Smooth muscle cell of the brain vasculature (primary cell): ENCODE measurements at regions not wholly inside any gene's neighbourhood (a gene's known extent, or its start where the extent isn't known, plus 50 kb on each side); places are given as distances from the start of the nearest gene placed in this dataset.
"Not testable (repeated sequence)": the region's sequence is repeated elsewhere in the genome, so short reads cannot be mapped to it uniquely, and the experiment has no call there.

ENCODE experiments used
- DNase-seq: peaks from one replicate; pipeline ENCODE4 v3.0.0-alpha.2; 2012; ENCODE audit warnings: low read depth, low spot score

DNA sequence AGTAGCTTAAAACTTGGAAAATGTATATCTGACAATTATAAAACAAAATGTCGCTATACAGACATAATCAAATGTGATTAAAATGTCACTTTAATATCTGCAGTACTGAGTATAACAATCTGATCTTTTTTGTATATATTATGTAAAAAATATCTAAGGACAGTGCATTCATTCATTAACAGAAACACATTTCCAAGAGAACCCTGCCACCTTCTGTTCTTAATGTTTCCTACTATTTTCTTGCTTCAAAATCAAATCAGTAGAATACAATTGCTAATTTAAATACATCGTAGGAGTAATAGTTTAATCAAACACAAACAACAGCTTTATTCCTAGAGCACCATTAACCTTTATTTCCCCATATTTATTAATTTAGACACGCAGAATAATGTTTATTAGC lies 142.6 kb upstream of the ST8SIA4 start:
- no peak for DNase-seq

DNA sequence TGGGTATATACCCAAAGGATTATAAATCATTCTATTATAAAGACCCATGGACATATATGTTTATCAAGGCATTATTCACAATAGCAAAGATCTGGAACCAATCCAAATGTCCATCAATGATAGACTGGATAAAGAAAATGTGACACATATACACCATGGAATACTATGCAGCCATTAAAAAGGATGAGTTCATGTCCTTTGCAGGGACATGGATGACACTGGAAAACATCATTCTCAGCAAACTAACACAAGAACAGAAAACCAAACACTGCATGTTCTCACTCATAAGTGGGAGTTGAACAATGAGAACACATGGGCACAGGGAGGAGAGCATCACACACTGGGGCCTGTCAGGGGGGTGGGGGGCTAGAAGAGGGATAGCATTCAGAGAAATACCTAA lies 136.9 kb upstream of the ST8SIA4 start:
- DNase-seq = not testable (repeated sequence)

DNA sequence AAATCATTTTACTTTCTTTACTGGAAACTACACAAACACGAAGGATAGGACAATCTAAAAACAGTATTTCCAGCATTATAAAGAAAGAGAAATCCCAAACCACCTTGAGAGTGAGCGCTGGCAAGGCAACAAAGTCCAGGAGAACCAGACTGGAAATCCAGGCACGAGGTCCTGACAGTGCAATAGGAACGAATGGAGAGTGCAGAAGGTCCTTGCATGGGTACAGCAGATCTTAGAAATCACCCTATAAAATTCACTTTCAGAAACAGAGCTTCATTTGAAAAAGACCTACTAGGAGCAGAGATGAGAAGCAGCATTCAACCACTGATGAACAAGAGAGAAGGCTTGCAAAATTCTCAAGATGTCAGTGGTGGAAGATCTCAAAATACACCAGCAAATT lies 133.7 kb upstream of the ST8SIA4 start:
- no peak for DNase-seq

DNA sequence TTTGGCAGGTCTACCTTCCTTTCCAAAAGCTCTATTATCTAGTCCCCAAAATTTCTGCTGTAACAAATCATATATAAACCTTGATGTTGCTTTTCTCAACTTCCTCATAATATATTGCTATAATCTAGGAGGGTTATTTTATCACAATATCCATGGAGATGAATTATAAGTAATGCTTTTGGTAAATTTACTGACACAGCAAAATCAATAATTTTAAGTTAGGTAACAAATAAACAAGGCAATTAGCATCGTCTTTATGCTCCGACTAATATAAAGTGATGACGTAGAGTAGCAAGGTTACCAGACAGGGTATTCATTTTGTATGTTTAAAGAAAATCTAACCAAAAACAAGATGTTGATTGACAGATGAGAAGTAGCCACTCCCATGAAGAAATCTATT lies 132.3 kb upstream of the ST8SIA4 start:
- DNase-seq = no peak

DNA sequence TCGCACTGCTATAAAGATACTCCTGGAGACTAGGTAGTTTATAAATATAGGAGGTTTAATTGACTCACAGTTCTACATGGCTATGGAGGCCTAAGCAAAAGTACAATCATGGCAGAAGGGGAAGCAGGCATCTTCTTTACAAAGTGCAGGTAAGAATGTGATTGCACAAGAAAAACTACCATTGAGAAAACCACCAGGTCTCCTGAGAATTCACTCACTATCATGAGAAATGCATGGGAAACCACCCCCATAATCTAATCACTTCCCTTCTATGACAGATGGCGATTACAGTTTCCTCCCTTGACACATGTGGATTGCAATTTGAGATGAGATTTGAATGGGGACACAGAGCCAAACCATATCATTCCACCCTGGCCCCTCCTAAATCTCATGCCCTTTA lies 121.2 kb upstream of the ST8SIA4 start:
- DNase-seq = no peak

DNA sequence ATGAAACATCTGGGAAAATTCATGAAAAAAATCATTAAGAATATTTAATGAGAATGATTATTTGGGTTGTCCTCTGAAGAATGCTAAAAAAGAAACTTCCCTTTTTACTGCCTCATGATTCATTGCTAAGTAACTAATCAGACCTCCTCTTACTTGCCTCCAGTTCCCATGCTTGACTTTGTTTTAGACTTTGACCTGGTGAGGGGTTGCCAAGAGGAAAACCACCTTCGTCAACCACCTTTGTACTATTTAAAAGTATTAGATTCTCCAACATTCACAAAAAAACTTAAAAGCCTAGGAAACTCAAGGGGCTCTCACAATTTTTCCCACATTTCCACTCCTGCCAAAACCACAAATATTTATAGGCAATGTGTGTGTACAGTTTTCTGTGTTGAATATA lies 115.2 kb upstream of the ST8SIA4 start:
- DNase-seq = no peak

DNA sequence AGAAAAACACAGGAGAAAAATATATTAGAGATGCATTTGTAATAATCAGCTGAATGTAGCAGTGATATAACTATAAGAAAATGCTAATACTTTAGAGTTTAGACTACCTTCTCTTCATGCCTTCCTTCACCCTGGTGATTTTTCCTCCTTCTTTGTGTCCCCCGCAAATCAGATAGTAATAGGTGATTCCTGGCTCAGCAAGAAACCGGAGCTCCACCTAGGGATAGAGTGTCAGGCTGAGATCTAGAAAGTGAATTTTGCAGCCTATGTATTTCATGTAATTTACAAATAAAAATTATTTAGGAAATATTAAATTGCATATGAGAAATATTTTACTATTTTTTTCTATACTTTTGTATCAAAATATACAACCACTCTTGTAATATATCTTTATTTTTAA lies 109.8 kb upstream of the ST8SIA4 start:
- no peak for DNase-seq

DNA sequence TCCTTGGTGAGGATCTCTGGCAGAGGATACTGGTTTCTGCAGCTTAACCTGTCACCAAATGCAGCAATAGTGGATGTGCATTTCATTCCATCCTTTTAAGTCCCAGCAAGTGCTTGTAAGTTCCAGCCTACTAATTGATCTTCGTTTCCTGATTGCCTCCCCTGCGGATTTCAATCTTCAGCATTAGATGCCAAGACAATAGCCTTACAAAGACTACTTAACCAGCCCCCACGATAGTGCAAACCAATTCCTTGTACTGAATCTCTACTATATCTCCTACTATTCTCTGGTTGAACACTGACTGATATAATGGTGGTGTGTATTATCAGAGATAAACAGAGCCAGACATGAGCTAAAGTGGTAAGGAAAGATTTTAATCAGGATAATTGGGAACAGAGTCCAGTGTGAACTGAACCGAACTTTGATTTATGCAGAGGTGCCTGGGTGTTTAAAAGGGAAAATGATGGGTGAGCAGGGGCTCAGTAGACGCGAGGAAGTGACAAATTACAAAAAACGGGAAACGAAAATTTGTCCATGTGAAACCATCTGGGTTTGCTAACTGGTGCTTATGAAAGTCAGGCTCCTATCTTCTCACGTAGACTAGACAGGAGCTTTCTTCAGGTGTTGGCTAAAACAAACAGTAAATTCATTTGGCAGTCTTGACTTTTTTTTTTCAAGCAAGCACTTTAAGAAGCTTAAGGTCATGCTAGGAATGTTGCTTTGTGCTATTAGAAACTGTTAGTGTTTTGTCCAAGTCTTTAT lies 106.9 kb upstream of the ST8SIA4 start:
- no peak for DNase-seq

DNA sequence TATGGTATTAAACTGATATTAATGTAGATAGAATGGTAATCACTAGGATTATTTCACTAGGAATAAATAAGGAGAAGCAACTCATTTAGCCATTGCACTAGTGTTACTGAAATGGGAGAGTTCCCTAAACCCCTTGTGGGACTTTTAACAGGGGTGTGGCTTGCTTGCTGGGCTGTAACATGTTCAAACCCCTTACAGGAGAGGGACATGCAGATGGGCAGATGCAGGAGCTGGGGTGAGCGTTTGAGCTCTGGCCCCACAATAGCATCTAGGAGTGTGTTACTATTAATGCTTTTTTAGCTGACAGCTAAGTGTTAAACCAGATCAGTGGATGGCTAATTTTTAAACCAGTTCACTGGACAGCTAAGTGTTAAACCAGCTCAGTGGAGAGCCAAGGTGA lies 89.3 kb upstream of the ST8SIA4 start:
- no peak for DNase-seq

DNA sequence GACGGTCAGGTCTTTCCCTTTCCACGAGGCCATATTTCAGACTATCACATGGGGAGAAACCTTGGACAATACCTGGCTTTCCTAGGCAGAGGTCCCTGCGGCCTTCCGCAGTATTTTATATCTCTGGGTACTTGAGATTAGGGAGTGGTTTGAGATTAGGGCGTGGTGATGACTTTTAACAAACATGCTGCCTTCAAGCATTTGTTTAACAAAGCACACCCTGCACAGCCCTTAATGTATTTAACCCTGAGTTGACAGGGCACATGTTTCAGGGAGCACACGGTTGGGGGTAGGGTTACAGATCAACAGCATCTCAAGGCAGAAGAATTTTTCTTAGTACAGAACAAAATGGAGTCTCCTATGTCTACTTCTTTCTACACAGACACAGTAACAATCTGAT lies 80.5 kb upstream of the ST8SIA4 start:
- DNase-seq = not testable (repeated sequence)

DNA sequence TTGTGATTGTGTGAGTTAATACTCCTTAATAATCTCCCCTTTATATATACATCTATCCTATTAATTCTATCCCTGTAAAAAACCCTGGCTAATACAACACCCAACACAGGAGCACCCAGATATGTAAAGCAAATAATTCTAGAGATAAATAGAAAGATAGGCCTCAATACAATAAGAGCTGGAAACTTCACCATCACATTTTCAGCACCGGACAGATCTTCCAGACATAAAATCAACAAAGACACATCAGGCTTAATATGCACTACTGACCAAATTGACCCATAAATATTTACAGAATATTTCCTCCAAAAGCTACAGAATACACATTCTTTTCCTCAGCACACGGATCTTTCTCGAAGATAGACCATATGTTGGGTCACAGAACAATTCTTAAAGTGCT lies 71.0 kb upstream of the ST8SIA4 start:
- no peak for DNase-seq

DNA sequence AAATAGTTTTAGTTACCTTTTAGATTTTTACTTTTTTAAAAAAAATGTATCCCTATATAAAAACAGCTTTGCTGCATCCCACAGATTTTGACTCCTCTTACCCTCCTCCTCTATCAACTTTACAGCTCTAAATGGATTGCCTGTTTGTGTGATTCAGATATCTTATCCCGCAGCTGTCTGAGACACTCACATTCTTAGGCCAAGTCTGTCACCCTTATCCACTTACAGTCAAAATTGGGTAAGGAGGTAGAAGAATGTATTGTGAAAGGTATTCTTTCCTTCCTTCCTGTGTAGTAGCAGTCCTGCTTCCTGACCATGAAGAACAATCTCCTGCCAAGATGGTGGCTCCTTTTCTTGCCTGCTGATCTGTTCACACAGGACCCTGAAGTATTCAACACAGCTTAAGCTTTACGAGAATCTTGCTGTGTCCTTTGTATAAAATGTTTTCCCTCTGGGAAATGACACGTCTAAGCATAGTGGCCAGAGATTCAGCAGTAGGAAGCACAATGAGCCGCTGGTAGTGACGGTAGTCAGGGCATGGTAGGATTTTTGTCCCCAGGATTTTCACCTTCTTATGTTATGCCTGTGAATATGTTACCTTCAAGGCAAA lies 67.7 kb upstream of the ST8SIA4 start:
- DNase-seq = no peak

DNA sequence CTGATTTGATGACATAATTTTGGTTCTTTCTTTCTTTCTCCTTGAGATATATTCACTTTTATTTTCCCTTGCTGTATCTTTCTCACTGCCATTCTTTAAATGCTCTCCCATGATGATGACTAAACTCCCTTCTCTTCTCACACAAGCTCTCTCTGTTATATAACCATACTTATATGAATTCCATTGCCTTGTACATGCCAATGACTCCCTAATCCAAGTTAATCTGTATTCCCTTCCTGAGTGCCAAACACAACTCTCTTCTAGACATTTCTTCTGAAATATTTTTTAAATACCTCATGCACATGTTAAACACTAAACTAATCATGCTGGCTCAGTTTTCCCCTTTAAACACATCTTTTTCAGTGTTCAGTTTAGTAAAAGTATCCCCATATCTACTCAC lies 62.2 kb upstream of the ST8SIA4 start:
- no peak for DNase-seq
